IPS DF 4.7 (cell line): ENCODE measurements at regions not wholly inside any gene's neighbourhood (a gene's known extent, or its start where the extent isn't known, plus 50 kb on each side); places are given as distances from the start of the nearest gene placed in this dataset.
"Not testable (repeated sequence)": the region's sequence is repeated elsewhere in the genome, so short reads cannot be mapped to it uniquely, and the experiment has no call there.

Experiments
- DNase-seq: peaks from one replicate; pipeline ENCODE4 v3.0.0-alpha.2; 2013; ENCODE audit warnings: low spot score; ENCODE audit errors: extremely low read depth

DNA sequence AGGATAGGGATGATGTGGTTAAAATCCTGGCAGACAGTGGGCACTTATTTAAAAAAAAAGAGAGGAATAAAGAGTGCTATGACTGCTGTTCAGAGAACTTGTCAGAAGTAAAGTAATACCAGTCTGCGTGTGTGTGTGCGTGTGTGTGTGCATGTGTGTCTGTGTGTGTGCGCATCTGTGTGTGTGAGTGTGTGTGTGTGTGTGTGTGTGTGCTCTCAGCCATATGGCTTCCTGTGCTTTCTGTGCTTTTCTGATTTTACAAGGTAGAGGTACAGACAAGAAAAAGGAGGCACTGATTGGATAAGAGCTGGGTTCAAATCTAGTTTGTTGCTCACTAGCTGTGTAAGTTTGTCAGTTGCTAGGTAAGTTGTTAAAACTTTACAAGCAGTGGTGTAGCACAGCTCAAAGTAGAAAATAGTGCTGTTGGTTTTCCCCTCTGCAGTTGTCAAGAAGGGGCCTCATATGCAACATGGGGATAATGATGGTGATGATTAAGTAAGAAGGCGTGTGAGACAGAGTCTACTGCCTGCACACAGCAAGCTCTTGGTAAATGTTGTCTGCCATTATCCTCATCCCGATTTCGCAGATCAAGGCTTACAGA, 155.3 kb upstream of the ZNF217 start:
- no peak for DNase-seq

DNA sequence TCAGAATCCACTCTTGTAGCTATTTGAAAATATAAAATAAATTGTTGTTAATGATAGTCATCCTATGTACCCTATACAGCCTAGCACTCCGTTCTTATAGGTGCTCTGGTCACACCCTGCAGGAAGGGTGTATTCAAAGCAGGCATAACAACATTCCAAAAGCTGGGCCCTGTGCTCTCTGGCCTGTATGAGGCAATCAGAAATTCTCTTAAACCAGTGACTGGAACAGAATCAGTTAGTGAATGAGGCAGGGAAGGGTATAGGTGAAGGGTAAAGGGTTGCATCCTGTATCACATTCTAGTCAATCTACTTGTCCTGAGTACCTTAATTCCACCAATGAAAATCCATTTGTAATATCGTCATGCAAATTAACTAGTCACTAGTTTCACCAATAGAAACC, 154.5 kb upstream of the ZNF217 start:
- no peak for DNase-seq

GRCh38 chr20:53743607-53744260, 150.1 kb upstream of the ZNF217 start:
- no peak for DNase-seq

- no peak for DNase-seq
Measured at GRCh38 chr20:53742685-53743081, 149.0 kb upstream of the ZNF217 start.

- DNase-seq: no peak
Measured at GRCh38 chr20:53741726-53742028, 148.0 kb upstream of the ZNF217 start.

- no peak for DNase-seq
Measured at GRCh38 chr20:53739799-53740785, 146.5 kb upstream of the ZNF217 start.

DNA sequence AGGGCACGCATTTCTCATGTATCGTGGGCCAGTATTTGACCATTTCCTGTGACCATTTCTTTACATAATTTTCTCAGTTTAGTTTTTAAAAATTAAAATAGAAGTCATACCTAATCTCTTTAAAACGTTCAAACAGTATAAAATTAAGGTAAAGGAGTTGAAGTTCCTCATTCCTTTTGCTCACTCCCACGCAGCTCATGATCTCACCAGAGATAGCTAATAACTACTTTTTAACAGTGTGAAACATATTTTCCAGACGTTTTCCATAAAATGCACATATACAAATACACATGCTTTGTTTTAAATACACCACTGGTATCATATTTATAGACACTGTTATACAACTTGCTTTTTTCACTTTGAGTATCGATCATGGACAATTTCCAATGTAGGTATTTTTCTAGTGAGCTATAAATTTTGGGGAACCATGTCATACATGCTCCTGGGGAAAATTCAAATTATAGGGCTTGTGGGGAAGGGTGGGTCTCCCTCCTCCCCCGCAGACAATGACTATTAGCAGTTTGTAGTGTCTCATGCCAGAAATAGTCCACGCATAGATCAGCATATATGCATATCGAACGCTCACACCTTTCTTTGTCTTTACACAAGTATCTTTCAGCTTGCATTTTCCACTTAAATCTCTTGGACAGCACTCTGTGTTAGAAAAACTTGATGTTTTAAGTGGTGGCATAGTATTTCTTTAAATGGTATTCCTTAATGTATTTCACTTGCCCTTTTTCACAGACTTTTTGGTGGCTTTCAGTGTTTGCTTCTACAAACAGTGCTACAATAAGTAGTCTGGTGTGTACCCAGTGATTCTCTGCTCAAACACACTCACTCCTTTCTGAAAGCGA, 145.5 kb upstream of the ZNF217 start:
- DNase-seq: no peak

- no peak for DNase-seq
Measured at GRCh38 chr20:53738039-53738944, 144.7 kb upstream of the ZNF217 start.

DNA sequence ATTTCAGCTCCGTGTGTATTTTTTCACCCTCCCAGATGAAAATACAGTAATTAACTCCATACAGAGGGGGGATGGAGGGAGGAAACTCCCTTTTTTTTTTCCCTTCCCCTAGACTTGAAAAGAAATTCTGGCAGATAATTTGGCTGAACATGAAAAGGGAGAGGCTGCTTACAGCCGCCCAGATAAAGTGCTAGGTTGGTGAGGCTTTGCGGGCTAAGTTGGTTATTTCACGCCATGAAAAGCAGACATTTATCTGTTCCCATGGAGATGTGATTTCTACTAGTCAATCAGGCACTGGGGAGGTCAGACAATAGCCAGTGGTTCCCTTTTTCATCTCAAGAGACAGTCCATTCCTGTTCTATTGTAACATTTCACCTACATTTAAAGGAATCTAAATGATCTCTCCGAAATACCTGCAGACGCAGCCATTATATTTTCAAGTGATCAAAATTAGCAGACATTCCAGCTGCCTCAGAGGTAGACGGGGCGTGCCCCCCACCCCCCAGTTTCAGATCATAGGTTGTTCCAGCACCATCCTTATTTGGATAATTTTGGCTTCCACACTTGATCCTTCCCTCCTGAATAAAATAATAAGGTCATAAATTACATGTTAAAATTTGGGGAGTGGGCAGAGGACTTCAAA, 143.9 kb upstream of the ZNF217 start:
- DNase-seq: no peak

GRCh38 chr20:53736757-53737395, 143.2 kb upstream of the ZNF217 start:
- no peak for DNase-seq

GRCh38 chr20:53736122-53736756, 142.6 kb upstream of the ZNF217 start:
- DNase-seq: no peak

DNA sequence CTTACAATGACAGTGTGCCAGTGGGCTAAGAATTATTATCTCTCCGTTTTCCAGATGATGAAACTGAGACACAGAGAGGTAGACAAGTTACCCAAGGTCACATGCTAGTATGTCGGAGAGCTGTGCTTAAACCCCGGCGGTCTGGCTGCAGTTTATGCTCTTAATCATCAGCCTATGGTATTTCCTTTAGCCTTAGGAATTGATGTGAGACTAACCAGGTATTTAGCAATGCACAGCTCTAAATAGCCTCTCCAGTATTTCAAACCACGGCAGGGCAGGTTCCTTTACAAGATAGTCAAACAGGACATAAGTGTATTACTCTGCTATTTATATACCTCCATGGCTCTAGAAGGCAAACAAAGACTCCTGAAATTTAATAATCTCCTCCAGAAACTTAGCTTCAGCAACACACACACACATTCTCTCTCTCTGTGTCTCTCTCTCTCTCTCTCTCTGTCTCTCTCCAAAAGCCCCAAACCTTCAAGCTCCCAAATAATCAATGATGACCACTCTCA, 142.0 kb upstream of the ZNF217 start:
- no peak for DNase-seq

DNA sequence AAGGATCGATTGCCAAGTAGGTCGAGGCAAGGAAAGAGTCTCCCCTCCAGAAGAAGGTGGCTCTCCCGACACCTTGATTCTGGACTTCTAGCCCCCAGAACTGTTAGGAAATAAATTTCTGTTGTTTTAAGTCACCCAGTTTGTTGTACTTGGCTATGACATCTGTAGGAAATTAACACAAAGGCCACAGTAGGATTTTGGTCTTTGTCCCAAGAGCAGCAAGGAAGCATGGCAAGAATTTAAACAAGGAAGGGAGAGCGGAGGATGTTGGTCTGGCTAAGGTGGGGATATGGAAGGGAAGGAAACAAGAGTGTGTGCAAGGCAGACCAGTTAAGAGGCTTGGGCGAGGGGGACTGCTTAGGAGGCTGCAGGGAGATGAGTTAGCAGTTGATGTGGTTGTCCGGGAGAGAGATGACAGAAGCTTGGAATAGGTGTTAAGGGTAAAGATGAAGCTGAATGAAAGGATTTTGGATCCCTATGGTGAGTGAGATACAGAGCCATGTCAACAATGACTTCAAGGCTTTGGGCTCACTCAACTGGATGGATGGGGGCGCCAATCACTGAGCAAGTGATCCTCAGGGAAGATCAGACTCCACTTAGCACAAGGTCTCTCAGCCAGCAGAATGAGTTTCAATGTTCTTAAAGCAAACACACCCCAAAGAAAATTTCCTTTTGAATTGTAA, 140.5 kb upstream of the ZNF217 start:
- no peak for DNase-seq

DNA sequence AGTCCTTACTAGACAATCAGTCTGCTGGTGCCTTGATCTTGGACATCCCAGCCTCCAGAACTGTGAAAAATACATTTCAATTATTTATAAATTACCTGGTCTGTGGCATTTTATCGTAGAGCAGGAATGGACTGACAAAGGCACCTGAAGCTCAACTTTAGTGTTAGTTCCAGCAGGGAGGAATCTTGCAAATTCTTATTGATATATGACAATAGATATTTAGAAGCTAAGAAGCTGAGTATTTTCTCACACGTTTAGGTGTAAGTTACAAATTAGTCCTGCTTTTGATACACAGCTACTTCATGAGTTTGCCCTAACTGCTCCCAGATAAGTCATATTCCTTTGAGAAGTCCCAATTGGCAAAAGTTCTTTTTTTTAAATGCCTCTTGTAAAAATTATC, 138.0 kb upstream of the ZNF217 start:
- DNase-seq: no peak

- DNase-seq: no peak
Measured at GRCh38 chr20:53728359-53728758, 134.7 kb upstream of the ZNF217 start.

- DNase-seq: not testable (repeated sequence)
Measured at GRCh38 chr20:53727239-53727638, 133.6 kb upstream of the ZNF217 start.

GRCh38 chr20:53725575-53725970, 131.9 kb upstream of the ZNF217 start:
- DNase-seq: no peak

GRCh38 chr20:53723621-53724020, 130.0 kb upstream of the ZNF217 start:
- DNase-seq: no peak
